ENCODE measurements at regions not wholly inside any gene's neighbourhood (a gene's known extent, or its start where the extent isn't known, plus 50 kb on each side); places are given as distances from the start of the nearest gene placed in this dataset.

GRCh38 chr3:13193320-13194284 lies 120.4 kb upstream of the IQSEC1 start:
- CTCF ChIA-PET, result no interaction called here
- intact Hi-C loops (cut with micrococcal nuclease; ENCODE audit: unreplicated experiment), result no loop called here
- Histone ChIP-seq H4K20me1 (ENCODE audit: control insufficient read depth, insufficient read depth) (no peaks in the 10 kb centered on the region), H3K79me2 (ENCODE audit: control insufficient read depth, insufficient read depth, low read length) (no peaks in the 10 kb centered on the region), H2AFZ (ENCODE audit: control insufficient read depth, low read depth, low read length) (no peak overlapping the region), H3K9ac (ENCODE audit: control insufficient read depth, insufficient read depth, low read length) (no peak overlapping the region), H3K4me3 (no peak overlapping the region), H3K27me3 (replicated peaks in 1 of 2; ENCODE audit: control insufficient read depth in 2 of 2, insufficient read depth in 2 of 2, low read length in 1 of 2) (peaks cover 4 to 5% of the 10 kb centered on the region in 2 experiments; a peak in 3 of 4 replicates), H3K4me2 (ENCODE audit: control insufficient read depth, insufficient read depth) (no peak overlapping the region), H3K36me3 (ENCODE audit: control insufficient read depth in 2 of 2, insufficient read depth in 2 of 2, low read length in 1 of 2) (no peaks in the 10 kb centered on the region), H3K9me3 (replicated peaks; ENCODE audit: control insufficient read depth, insufficient read depth, low read length) (no peaks in the 10 kb centered on the region), H3K27ac (ENCODE audit: control insufficient read depth, insufficient read depth) (no peak overlapping the region), H3K4me1 (ENCODE audit: control insufficient read depth, insufficient read depth, low read length) (no peaks in the 10 kb centered on the region)
- POLR2A ChIA-PET, result no interaction called here
- 18% methylated on average over 17 of the region's 17 CpGs for WGBS (ENCODE audit: insufficient coverage, insufficient replicate concordance, low lambda C conversion rate, missing lambda C conversion rate)
- in situ Hi-C loops (cut with MboI), result no loop called here
- ATAC-seq (no peak), DNase-seq (ENCODE audit: low read depth, low spot score) (no peak), FAIRE-seq (no peak)
- SMC1A ChIA-PET (ENCODE audit: uncharacterized antibody, unreplicated experiment), result no interaction called here
- BruUV-seq (replicated peaks), result no TSS peak
- RAD21 ChIA-PET (ENCODE audit: unreplicated experiment), result interaction anchor here (1.2 kb wide), 1 partner anchor 259 kb away, joined by 3 read pairs; no protein-coding TSS in a partner anchor
- TF ChIP-seq ZNF217 (IDR thresholded peaks at IDR 0.05) (no peak), CHD4 (IDR thresholded peaks at IDR 0.05) (no peak), E2F8 (IDR thresholded peaks at IDR 0.05; ENCODE audit: low read depth, partially characterized antibody) (no peak), POLR2AphosphoS2 (IDR thresholded peaks at IDR 0.05; ENCODE audit: low read depth, low read length) (no peak), ZBED1 (IDR thresholded peaks at IDR 0.05; ENCODE audit: borderline replicate concordance) (no peak), EP300 (IDR thresholded peaks at IDR 0.05; ENCODE audit: borderline replicate concordance in 1 of 2, control insufficient read depth in 1 of 2, low read depth in 2 of 2, low read length in 2 of 2) (no peak), ZSCAN29 (IDR thresholded peaks at IDR 0.05) (no peak), SMARCA5 (IDR thresholded peaks at IDR 0.05) (no peak), FOXK2 (IDR thresholded peaks at IDR 0.05) (no peak), MYC (IDR thresholded peaks at IDR 0.05; ENCODE audit: insufficient read depth, insufficient read length, insufficient replicate concordance, low read length, severe bottlenecking) (no peak), ATF7 (IDR thresholded peaks at IDR 0.05; ENCODE audit: low read depth) (no peak), CHD2 (IDR thresholded peaks at IDR 0.05; ENCODE audit: borderline replicate concordance, low read depth, low read length) (no peak), ZNF24 (IDR thresholded peaks at IDR 0.05) (no peak), BCL11A (IDR thresholded peaks at IDR 0.05; ENCODE audit: low read depth, low read length) (no peak)
